IMR-90 (cell line): ENCODE measurements at regions not wholly inside any gene's neighbourhood (a gene's known extent, or its start where the extent isn't known, plus 50 kb on each side); places are given as distances from the start of the nearest gene placed in this dataset.

Experiments
- ATAC-seq: fragments of 200-7000 bp; cut with Tn5 transposase; 2 replicates; pipeline ENCODE4 v1.9.1; 2020; ENCODE audit warnings: low read depth, mild to moderate bottlenecking, moderate library complexity
- BruUV-seq: library from RNA; stranded (reverse); fragments of 400-500 nt; replicated peaks from 2 replicates; lab custom pipeline; 2021; lab: Mats Ljungman, UMichigan
- CTCF ChIA-PET: fragments of 300-600 bp; formaldehyde crosslinking; extraction: SDS; loops from one replicate; lab custom pipeline; 2021; ENCODE audit warnings: antibody characterized with exemption; lab: Yijun Ruan, JAX
- POLR2A ChIA-PET: fragments of 300-600 bp; sonication (Branson Sonifier 250); formaldehyde crosslinking; loops from one replicate; lab custom pipeline; 2022; ENCODE audit warnings: antibody characterized with exemption; ENCODE audit not compliant: unreplicated experiment; lab: Charles Lee
- DNase-seq: peaks from one replicate; pipeline ENCODE4 v3.0.0; 2013
- H2AFZ ChIP-seq: replicated peaks from 2 replicates; pipeline ENCODE3; 2013; ENCODE audit warnings: low read length, mild to moderate bottlenecking; ENCODE audit not compliant: poor library complexity
- H2AK5ac ChIP-seq: 2 replicates; pipeline ENCODE4 v1.6.1; 2013; ENCODE audit warnings: low read depth, low read length, inconsistent platforms
- H2AK9ac ChIP-seq: replicated peaks from 2 replicates; pipeline ENCODE3; 2013; ENCODE audit warnings: mild to moderate bottlenecking, low read depth, low read length, moderate library complexity; ENCODE audit not compliant: poor library complexity
- H2BK120ac ChIP-seq: 2 replicates; pipeline ENCODE4 v1.6.1; 2013; ENCODE audit warnings: low read depth, low read length, inconsistent platforms
- H2BK15ac ChIP-seq: 3 replicates; pipeline ENCODE4 v1.6.1; 2013; ENCODE audit warnings: low read depth, low read length, inconsistent platforms
- H2BK20ac ChIP-seq: 2 replicates; pipeline ENCODE4 v1.6.1; 2013; ENCODE audit warnings: low read depth, mild to moderate bottlenecking, inconsistent platforms, low read length, moderate library complexity
- H2BK5ac ChIP-seq: 2 replicates; pipeline ENCODE4 v1.6.1; 2013; ENCODE audit warnings: mild to moderate bottlenecking, low read depth, low read length, inconsistent platforms; ENCODE audit not compliant: poor library complexity, severe bottlenecking
- H3K14ac ChIP-seq: replicated peaks from 2 replicates; pipeline ENCODE4 v1.6.1; 2013; ENCODE audit warnings: low read depth, low read length, inconsistent platforms
- H3K18ac ChIP-seq: 2 replicates; pipeline ENCODE4 v1.6.1; 2013; ENCODE audit warnings: low read depth, low read length, control low read depth
- H3K23ac ChIP-seq: 2 replicates; pipeline ENCODE4 v1.6.1; 2013; ENCODE audit warnings: low read depth, low read length, inconsistent platforms
- H3K27ac ChIP-seq: 2 replicates; pipeline ENCODE4 v1.5.1; 2013; ENCODE audit warnings: mild to moderate bottlenecking, control low read depth, low read length; ENCODE audit not compliant: insufficient read depth
- H3K27me3 ChIP-seq: 2 replicates; pipeline ENCODE4 v1.6.1; 2013; ENCODE audit warnings: low read length; ENCODE audit not compliant: control insufficient read depth, insufficient read depth
- H3K36me3 ChIP-seq: 2 replicates; pipeline ENCODE4 v1.6.1; 2013; ENCODE audit warnings: low read length, mixed read lengths; ENCODE audit not compliant: control insufficient read depth, insufficient read depth
- H3K4ac ChIP-seq: 2 replicates; pipeline ENCODE4 v1.6.1; 2013; ENCODE audit warnings: low read depth, low read length, inconsistent platforms
- H3K4me1 ChIP-seq: 2 replicates; pipeline ENCODE4 v1.6.1; 2013; ENCODE audit warnings: low read length, mixed read lengths; ENCODE audit not compliant: control insufficient read depth, insufficient read depth
- H3K4me2 ChIP-seq: 2 replicates; pipeline ENCODE4 v1.6.1; 2013; ENCODE audit warnings: low read depth, mild to moderate bottlenecking, control low read depth, low read length, moderate library complexity
- H3K4me3 ChIP-seq: 2 replicates; pipeline ENCODE4 v1.5.1; 2013; ENCODE audit warnings: low read depth, mild to moderate bottlenecking, control low read depth, low read length, moderate library complexity; ENCODE audit not compliant: insufficient read depth
- H3K56ac ChIP-seq: 2 replicates; pipeline ENCODE4 v1.6.1; 2013; ENCODE audit warnings: low read length, inconsistent platforms; ENCODE audit not compliant: insufficient read depth; ENCODE audit errors: extremely low read depth
- H3K79me1 ChIP-seq, 2 experiments: 2 replicates each; pipeline ENCODE4 v1.6.1; 2013; ENCODE audit warnings: low read length in 2 of 2, inconsistent platforms in 1 of 2, low read depth in 1 of 2
- H3K9ac ChIP-seq: 2 replicates; pipeline ENCODE4 v1.6.1; 2013; ENCODE audit warnings: low read depth, low read length, control low read depth
- H3K9me1 ChIP-seq: 2 replicates; pipeline ENCODE4 v1.6.1; 2013; ENCODE audit warnings: low read length, inconsistent platforms; ENCODE audit not compliant: insufficient read depth
- H3K9me3 ChIP-seq: 2 replicates; pipeline ENCODE4 v1.6.1; 2013; ENCODE audit warnings: low read length; ENCODE audit not compliant: control insufficient read depth, insufficient read depth
- H4K20me1 ChIP-seq: 2 replicates; pipeline ENCODE4 v1.6.1; 2013; ENCODE audit warnings: low read length, inconsistent platforms; ENCODE audit not compliant: insufficient read depth
- H4K5ac ChIP-seq: 2 replicates; pipeline ENCODE4 v1.6.1; 2013; ENCODE audit warnings: mild to moderate bottlenecking, low read depth, low read length, control low read depth
- H4K8ac ChIP-seq, 2 experiments: 2 replicates each; pipeline ENCODE4 v1.6.1; 2013; ENCODE audit warnings: low read depth in 2 of 2, low read length in 2 of 2, control low read depth in 1 of 2, inconsistent platforms in 1 of 2
- H4K91ac ChIP-seq: 2 replicates; pipeline ENCODE4 v1.6.1; 2013; ENCODE audit warnings: low read depth, low read length, inconsistent platforms; ENCODE audit not compliant: insufficient read depth
- BHLHE40 ChIP-seq: fragments of 150-350 bp; IDR thresholded peaks from 2 replicates; pipeline ENCODE4 v1.6.1; 2016; ENCODE audit warnings: mild to moderate bottlenecking, low read depth, low read length
- CEBPB ChIP-seq: IDR thresholded peaks from 2 replicates; pipeline ENCODE4 v1.6.1; 2012; ENCODE audit warnings: low read depth, low read length, improper control_type of control experiment
- MXI1 ChIP-seq: IDR thresholded peaks from 2 replicates; pipeline ENCODE4 v1.6.1; 2012; ENCODE audit warnings: low read depth, mild to moderate bottlenecking, low read length, moderate library complexity, borderline replicate concordance
- POLR2A ChIP-seq: IDR thresholded peaks from 2 replicates; pipeline ENCODE4 v1.6.1; 2012; ENCODE audit warnings: mild to moderate bottlenecking, low read depth, low read length
- RFX5 ChIP-seq: IDR thresholded peaks from 2 replicates; pipeline ENCODE4 v1.8.0; 2012; ENCODE audit warnings: low read depth, mild to moderate bottlenecking, low read length, moderate library complexity
- dilution Hi-C: fragments of 300-500 bp; cut with HindIII; formaldehyde crosslinking; loops from one replicate; pipeline ENCODE4 v1.14.3; 2018; ENCODE audit warnings: low sequenced_read_pairs; ENCODE audit not compliant: unreplicated experiment
- in situ Hi-C: fragments of 300-500 bp; cut with MboI; formaldehyde crosslinking; loops from 3 replicates; pipeline ENCODE4 v1.14.3; 2019; ENCODE audit warnings: low sequenced_read_pairs, inconsistent platforms, mixed read lengths
- intact Hi-C: fragments of 100-400 bp; cut with micrococcal nuclease; formaldehyde crosslinking; loops from 2 replicates; pipeline ENCODE4 v1.10.0; 2022
- TF ChIP-seq, protein P1 (sequence below): fragments of 150-350 bp; IDR thresholded peaks from 2 replicates; pipeline ENCODE4 v1.6.1; 2017; ENCODE audit warnings: mild to moderate bottlenecking, antibody characterized with exemption, low read length, low read depth

DNA sequence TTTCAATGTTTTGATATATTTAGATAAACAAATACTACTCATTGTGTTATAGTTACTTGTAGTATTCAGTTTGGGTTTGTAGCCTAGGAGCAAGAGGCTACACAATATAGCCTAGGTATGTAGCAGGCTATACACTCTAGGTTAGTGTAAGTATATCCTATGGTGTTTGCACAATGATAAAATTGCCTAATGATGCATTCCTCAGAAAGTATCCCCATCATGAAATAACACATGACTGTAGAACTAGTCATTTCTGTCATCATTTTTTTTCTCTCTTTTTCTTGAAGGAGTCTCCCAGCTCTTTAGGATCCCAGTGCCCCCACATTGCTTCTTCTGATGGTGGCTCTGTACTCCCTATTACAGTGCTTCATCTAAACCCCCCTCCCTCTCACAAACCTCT is 157.7 kb upstream of the CADPS start:
- dilution Hi-C loops: no loop called here
- Histone ChIP-seq H3K18ac (no peak overlapping the region), H3K4me3 (no peak overlapping the region), H2AFZ (no peak overlapping the region), H2BK120ac (no peak overlapping the region), H3K27me3 (no peaks in the 10 kb centered on the region), H2AK5ac (no peak overlapping the region), H2BK20ac (no peak overlapping the region), H4K8ac (no peak overlapping the region), H3K9ac (no peak overlapping the region), H4K91ac (no peak overlapping the region), H2BK5ac (no peak overlapping the region), H2AK9ac (no peak overlapping the region), H4K20me1 (no peaks in the 10 kb centered on the region), H3K27ac (no peak overlapping the region), H3K9me1 (no peaks in the 10 kb centered on the region), H3K23ac (no peak overlapping the region), H4K5ac (no peak overlapping the region), H3K4me1 (no peaks in the 10 kb centered on the region), H3K56ac (no peak overlapping the region), H3K36me3 (no peaks in the 10 kb centered on the region), H3K4me2 (no peak overlapping the region), H2BK15ac (no peak overlapping the region), H3K4ac (no peak overlapping the region), H3K79me1 (no peaks in the 10 kb centered on the region), H3K14ac (no peak overlapping the region), H3K9me3 (no peaks in the 10 kb centered on the region)
- intact Hi-C loops: no loop called here
- no TSS peak for BruUV-seq
- no peak for TF ChIP-seq RFX5
- TF ChIP-seq POLR2A: no peak
- TF ChIP-seq BHLHE40: no peak
- TF ChIP-seq, protein P1, sequence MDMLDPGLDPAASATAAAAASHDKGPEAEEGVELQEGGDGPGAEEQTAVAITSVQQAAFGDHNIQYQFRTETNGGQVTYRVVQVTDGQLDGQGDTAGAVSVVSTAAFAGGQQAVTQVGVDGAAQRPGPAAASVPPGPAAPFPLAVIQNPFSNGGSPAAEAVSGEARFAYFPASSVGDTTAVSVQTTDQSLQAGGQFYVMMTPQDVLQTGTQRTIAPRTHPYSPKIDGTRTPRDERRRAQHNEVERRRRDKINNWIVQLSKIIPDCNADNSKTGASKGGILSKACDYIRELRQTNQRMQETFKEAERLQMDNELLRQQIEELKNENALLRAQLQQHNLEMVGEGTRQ: no peak
- TF ChIP-seq MXI1: no peak
- no peak for TF ChIP-seq CEBPB
- no peak for DNase-seq
- in situ Hi-C loops: no loop called here
- POLR2A ChIA-PET: no interaction called here
- CTCF ChIA-PET: no interaction called here
- no peak for ATAC-seq
